HepG2 (cell line): ENCODE measurements at regions not wholly inside any gene's neighbourhood (a gene's known extent, or its start where the extent isn't known, plus 50 kb on each side); places are given as distances from the start of the nearest gene placed in this dataset.
A peak's percentile ranks its signal among the peaks of the same experiment; 100 is the strongest.

Source experiments
- ATAC-seq: fragments of 200-7000 bp; cut with Tn5 transposase; 3 replicates; pipeline ENCODE4 v1.9.1; 2020; ENCODE audit warnings: mild to moderate bottlenecking, moderate library complexity
- BruUV-seq: library from RNA; stranded (reverse); fragments of 400-500 nt; replicated peaks from 2 replicates; lab custom pipeline; 2021; lab: Mats Ljungman, UMichigan
- CTCF ChIA-PET: fragments of 300-600 bp; formaldehyde crosslinking; extraction: SDS; loops from one replicate; lab custom pipeline; 2021; ENCODE audit warnings: low total read pairs, inconsistent platforms, low intra/inter-chr PET ratio; lab: Yijun Ruan, JAX
- POLR2A ChIA-PET: fragments of 350-600 bp; sonication (Branson Sonifier 250); formaldehyde crosslinking; loops from one replicate; lab custom pipeline; 2020; ENCODE audit warnings: antibody characterized with exemption, inconsistent platforms; lab: Yijun Ruan, JAX
- DNase-seq: peaks from one replicate; pipeline ENCODE4 v3.0.0-alpha.2; 2015; ENCODE audit warnings: low spot score
- FAIRE-seq: peaks from 3 replicates; lab custom pipeline; 2011; peaks lifted over from hg19 to GRCh38; lab: Jason Lieb, UNC
- H2AFZ ChIP-seq: one replicate; pipeline ENCODE4 v1.6.1; 2011; ENCODE audit warnings: low read length, inconsistent platforms
- H3K27ac ChIP-seq: fragments of 300-600 bp; 3 replicates; pipeline ENCODE4 v1.8.0; 2011; ENCODE audit warnings: mixed run types, mild to moderate bottlenecking, mixed read lengths, low read length, inconsistent platforms; ENCODE audit not compliant: insufficient read depth; ENCODE audit errors: extremely low read length
- H3K27me3 ChIP-seq, 2 experiments: fragments of 200-600 bp in 1 of 2; 2 replicates in 1 of 2; 3 replicates in 1 of 2; pipeline versions ENCODE4 v1.6.0 to v1.8.0; 2011; ENCODE audit warnings: low read length in 2 of 2, mild to moderate bottlenecking in 2 of 2, moderate library complexity in 2 of 2, inconsistent platforms in 1 of 2; ENCODE audit not compliant: insufficient read depth in 2 of 2, control insufficient read depth in 1 of 2
- H3K36me3 ChIP-seq, 2 experiments: fragments of 200-600 bp in 1 of 2; replicated peaks in 1 of 2; 2 replicates in 1 of 2; 3 replicates in 1 of 2; pipeline versions ENCODE4 v1.5.1 to v1.8.0; 2011; ENCODE audit warnings: low read length in 2 of 2, inconsistent platforms in 1 of 2; ENCODE audit not compliant: insufficient read depth in 2 of 2, control insufficient read depth in 1 of 2
- H3K4me1 ChIP-seq: 2 replicates; pipeline ENCODE4 v1.5.1; 2012; ENCODE audit warnings: low read length, inconsistent platforms; ENCODE audit not compliant: insufficient read depth
- H3K4me2 ChIP-seq: 2 replicates; pipeline ENCODE4 v1.6.0; 2011; ENCODE audit warnings: low read depth, low read length, inconsistent platforms
- H3K4me3 ChIP-seq, 3 experiments: fragments of 200-600 bp in 1 of 3; sonication (generic), shearing (Covaris generic) in 1 of 3; replicated peaks in 1 of 3; 2 replicates each; pipeline ENCODE4 v1.5.1; 2011 to 2016; ENCODE audit warnings: low read length in 3 of 3, inconsistent platforms in 2 of 3, low read depth in 2 of 3, mild to moderate bottlenecking in 2 of 3, control low read depth in 1 of 3, mixed read lengths in 1 of 3; ENCODE audit not compliant: insufficient read depth in 1 of 3
- H3K79me2 ChIP-seq: one replicate; pipeline ENCODE4 v1.6.1; 2011; ENCODE audit warnings: low read length, inconsistent platforms; ENCODE audit not compliant: insufficient read depth
- H3K9ac ChIP-seq: 2 replicates; pipeline ENCODE4 v1.6.0; 2011; ENCODE audit warnings: mild to moderate bottlenecking, low read depth, low read length, inconsistent platforms; ENCODE audit not compliant: insufficient read depth
- H3K9me3 ChIP-seq: 2 replicates; pipeline ENCODE4 v1.5.1; 2012; ENCODE audit warnings: mild to moderate bottlenecking, low read length
- H4K20me1 ChIP-seq: 2 replicates; pipeline ENCODE4 v1.6.0; 2011; ENCODE audit warnings: inconsistent platforms, mild to moderate bottlenecking, low read length, moderate library complexity; ENCODE audit not compliant: insufficient read depth
- ARNT2 ChIP-seq: sonication (generic); formaldehyde crosslinking; IDR thresholded peaks from 2 replicates; pipeline ENCODE4 v1.8.0; 2022; ENCODE audit warnings: mild to moderate bottlenecking, low read depth, missing genetic modification reagents, moderate library complexity
- FOXM1 ChIP-seq: sonication (generic); formaldehyde crosslinking; IDR thresholded peaks from 2 replicates; pipeline ENCODE4 v1.5.0; 2020; ENCODE audit warnings: missing genetic modification reagents
- MAZ ChIP-seq, 2 experiments: sonication (generic) in 1 of 2; formaldehyde crosslinking in 1 of 2; IDR thresholded peaks; 2 replicates each; pipeline versions ENCODE4 v1.5.0 to v1.6.1; 2012 to 2020; ENCODE audit warnings: low read depth in 2 of 2, mild to moderate bottlenecking in 2 of 2, borderline replicate concordance in 1 of 2, improper control_type of control experiment in 1 of 2, low read length in 1 of 2, missing genetic modification reagents in 1 of 2, moderate library complexity in 1 of 2
- MTF2 ChIP-seq: sonication (generic); formaldehyde crosslinking; IDR thresholded peaks from 2 replicates; pipeline ENCODE4 v1.5.0; 2020; ENCODE audit warnings: missing genetic modification reagents, borderline replicate concordance
- RORA ChIP-seq: sonication (generic); formaldehyde crosslinking; IDR thresholded peaks from 2 replicates; pipeline ENCODE4 v1.5.0; 2020; ENCODE audit warnings: mild to moderate bottlenecking, missing genetic modification reagents, moderate library complexity
- SMC3 ChIP-seq: IDR thresholded peaks from 2 replicates; pipeline ENCODE4 v1.6.1; 2011; ENCODE audit warnings: low read length, improper control_type of control experiment
- STAG1 ChIP-seq: sonication (generic); formaldehyde crosslinking; IDR thresholded peaks from 2 replicates; pipeline ENCODE4 v1.4.0; 2020; ENCODE audit warnings: missing genetic modification reagents
- ZFAT ChIP-seq: sonication (generic); formaldehyde crosslinking; conservative IDR thresholded peaks from 2 replicates; pipeline ENCODE4 v1.8.1; 2023; ENCODE audit warnings: missing genetic modification reagents, inconsistent platforms
- ZNF121 ChIP-seq: sonication (generic); formaldehyde crosslinking; IDR thresholded peaks from 2 replicates; pipeline ENCODE4 v1.5.0; 2020; ENCODE audit warnings: mild to moderate bottlenecking, missing genetic modification reagents
- ZNF335 ChIP-seq: sonication (generic); formaldehyde crosslinking; IDR thresholded peaks from 2 replicates; pipeline ENCODE4 v1.4.0; 2020; ENCODE audit warnings: missing genetic modification reagents
- ZNF629 ChIP-seq: sonication (generic); formaldehyde crosslinking; conservative IDR thresholded peaks from 2 replicates; pipeline ENCODE4 v1.5.0; 2020; ENCODE audit warnings: missing genetic modification reagents
- WGBS: methylation state at CpG from one replicate; pipeline ENCODE4 v1.1.6; 2017; ENCODE audit warnings: low lambda C conversion rate; 5-methylcytosine and 5-hydroxymethylcytosine counted together
- in situ Hi-C: cut with HindIII; loops from 2 replicates; pipeline ENCODE4 v1.10.0; 2017; ENCODE audit warnings: low pct_unique_long_range_greater_than_20kb; ENCODE audit not compliant: extremely low pct_ligation_motif_present
- intact Hi-C: fragments of 100-400 bp; cut with micrococcal nuclease; formaldehyde crosslinking; loops from one replicate; pipeline ENCODE4 v1.10.0; 2022; ENCODE audit not compliant: unreplicated experiment
- TF ChIP-seq, protein P1 (sequence below): sonication (generic); formaldehyde crosslinking; IDR thresholded peaks from 2 replicates; pipeline ENCODE4 v1.4.0; 2020; ENCODE audit warnings: mild to moderate bottlenecking, missing genetic modification reagents
- TF ChIP-seq, protein P2 (sequence below): IDR thresholded peaks from 2 replicates; pipeline ENCODE4 v1.6.1; 2016; ENCODE audit warnings: mild to moderate bottlenecking
- TF ChIP-seq, protein P3 (sequence below): sonication (generic); formaldehyde crosslinking; IDR thresholded peaks from 2 replicates; pipeline ENCODE4 v1.4.0; 2020; ENCODE audit warnings: missing genetic modification reagents

DNA sequence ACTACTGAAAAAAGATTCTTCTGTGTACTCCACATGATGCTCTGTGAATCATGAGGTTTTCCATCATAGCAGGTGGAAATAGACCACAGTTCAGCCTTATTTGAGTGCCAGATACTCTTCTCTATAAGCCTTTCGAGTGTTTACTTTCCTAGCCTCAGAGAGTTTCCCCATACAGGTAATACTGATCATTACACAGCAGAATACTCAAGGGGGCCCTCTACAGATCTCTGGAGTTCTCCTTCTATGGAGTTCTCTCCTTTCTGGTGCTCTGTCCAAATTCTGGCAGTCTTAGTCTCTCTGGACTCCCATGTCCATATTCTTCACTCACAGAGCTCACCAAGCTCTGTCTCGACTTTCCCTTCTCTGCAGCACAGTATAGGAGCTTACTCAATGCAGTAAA lies 175.7 kb upstream of the CARD18 start:
- H3K4me2 ChIP-seq: no peak overlapping the region
- no peak for TF ChIP-seq ZNF121
- TF ChIP-seq STAG1 (CRISPR knock-in tag): peak; percentile 52
- TF ChIP-seq SMC3: peak; percentile 7; the same call in 1 of the 2 replicates
- TF ChIP-seq ARNT2 (CRISPR knock-in tag): no peak
- no peak for TF ChIP-seq ZNF629 (CRISPR knock-in tag)
- peak; percentile 90 for ATAC-seq
- in situ Hi-C loops: no loop called here
- ChIA-PET POLR2A (no interaction called here), CTCF (no interaction called here)
- H3K27me3 ChIP-seq: no peaks in the 10 kb centered on the region
- H3K36me3 ChIP-seq: no peaks in the 10 kb centered on the region
- WGBS: 2% methylated on average over 2 of the region's 2 CpGs
- no peaks in the 10 kb centered on the region for H3K79me2 ChIP-seq
- no peaks in the 10 kb centered on the region for H4K20me1 ChIP-seq
- FAIRE-seq: no peak
- H3K9ac ChIP-seq: no peak overlapping the region
- BruUV-seq: no TSS peak
- peak; percentile 15 for DNase-seq
- no peaks in the 10 kb centered on the region for H3K4me1 ChIP-seq
- H2AFZ ChIP-seq: no peak overlapping the region
- H3K4me3 ChIP-seq: no peak overlapping the region
- H3K9me3 ChIP-seq: no peaks in the 10 kb centered on the region
- intact Hi-C loops: loop anchor here (5.0 to 10.0 kb wide), 2 partner anchors 113 to 370 kb away; no protein-coding TSS in a partner anchor
- no peak overlapping the region for H3K27ac ChIP-seq

DNA sequence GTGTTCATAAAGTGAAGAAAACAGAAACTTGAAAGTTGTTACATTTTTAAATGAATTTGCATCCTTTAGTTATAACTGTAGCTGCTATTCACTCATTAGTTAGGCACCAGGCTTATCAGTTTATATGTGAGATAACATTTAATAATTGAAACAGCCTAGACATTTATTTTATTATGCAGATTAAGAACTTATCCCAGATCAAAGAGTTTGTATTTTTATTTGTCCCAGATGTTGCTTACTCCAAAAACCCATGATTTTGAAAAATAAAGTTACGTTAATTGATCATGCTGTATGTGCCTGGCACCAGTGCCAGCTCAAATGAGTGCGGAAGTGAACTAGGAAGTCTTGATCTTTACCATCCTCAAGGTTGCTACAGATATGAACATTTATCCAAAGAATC lies 172.7 kb upstream of the CARD18 start:
- intact Hi-C loops (loop anchor here (10.0 kb wide), 1 partner anchor 367 kb away; no protein-coding TSS in a partner anchor), in situ Hi-C loops (no loop called here)
- Histone ChIP-seq H3K9ac (no peak overlapping the region), H3K9me3 (no peaks in the 10 kb centered on the region), H2AFZ (no peak overlapping the region), H3K4me3 (no peak overlapping the region), H3K4me1 (no peaks in the 10 kb centered on the region), H3K4me2 (no peak overlapping the region), H3K79me2 (no peaks in the 10 kb centered on the region), H3K36me3 (no peaks in the 10 kb centered on the region), H4K20me1 (no peaks in the 10 kb centered on the region), H3K27ac (no peak overlapping the region), H3K27me3 (no peaks in the 10 kb centered on the region)
- ChIA-PET POLR2A (no interaction called here), CTCF (no interaction called here)
- FAIRE-seq (no peak), DNase-seq (no peak), ATAC-seq (no peak)
- 33% methylated on average over 2 of the region's 2 CpGs for WGBS
- no TSS peak for BruUV-seq
- TF ChIP-seq MTF2: no peak
- TF ChIP-seq, protein P1, sequence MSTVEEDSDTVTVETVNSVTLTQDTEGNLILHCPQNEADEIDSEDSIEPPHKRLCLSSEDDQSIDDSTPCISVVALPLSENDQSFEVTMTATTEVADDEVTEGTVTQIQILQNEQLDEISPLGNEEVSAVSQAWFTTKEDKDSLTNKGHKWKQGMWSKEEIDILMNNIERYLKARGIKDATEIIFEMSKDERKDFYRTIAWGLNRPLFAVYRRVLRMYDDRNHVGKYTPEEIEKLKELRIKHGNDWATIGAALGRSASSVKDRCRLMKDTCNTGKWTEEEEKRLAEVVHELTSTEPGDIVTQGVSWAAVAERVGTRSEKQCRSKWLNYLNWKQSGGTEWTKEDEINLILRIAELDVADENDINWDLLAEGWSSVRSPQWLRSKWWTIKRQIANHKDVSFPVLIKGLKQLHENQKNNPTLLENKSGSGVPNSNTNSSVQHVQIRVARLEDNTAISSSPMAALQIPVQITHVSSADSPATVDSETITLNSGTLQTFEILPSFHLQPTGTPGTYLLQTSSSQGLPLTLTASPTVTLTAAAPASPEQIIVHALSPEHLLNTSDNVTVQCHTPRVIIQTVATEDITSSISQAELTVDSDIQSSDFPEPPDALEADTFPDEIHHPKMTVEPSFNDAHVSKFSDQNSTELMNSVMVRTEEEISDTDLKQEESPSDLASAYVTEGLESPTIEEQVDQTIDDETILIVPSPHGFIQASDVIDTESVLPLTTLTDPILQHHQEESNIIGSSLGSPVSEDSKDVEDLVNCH (CRISPR knock-in tag): no peak
- no peak for TF ChIP-seq FOXM1 (CRISPR knock-in tag)
- TF ChIP-seq RORA (CRISPR knock-in tag): no peak
- TF ChIP-seq ZFAT (CRISPR knock-in tag): no peak
- TF ChIP-seq, protein P2, sequence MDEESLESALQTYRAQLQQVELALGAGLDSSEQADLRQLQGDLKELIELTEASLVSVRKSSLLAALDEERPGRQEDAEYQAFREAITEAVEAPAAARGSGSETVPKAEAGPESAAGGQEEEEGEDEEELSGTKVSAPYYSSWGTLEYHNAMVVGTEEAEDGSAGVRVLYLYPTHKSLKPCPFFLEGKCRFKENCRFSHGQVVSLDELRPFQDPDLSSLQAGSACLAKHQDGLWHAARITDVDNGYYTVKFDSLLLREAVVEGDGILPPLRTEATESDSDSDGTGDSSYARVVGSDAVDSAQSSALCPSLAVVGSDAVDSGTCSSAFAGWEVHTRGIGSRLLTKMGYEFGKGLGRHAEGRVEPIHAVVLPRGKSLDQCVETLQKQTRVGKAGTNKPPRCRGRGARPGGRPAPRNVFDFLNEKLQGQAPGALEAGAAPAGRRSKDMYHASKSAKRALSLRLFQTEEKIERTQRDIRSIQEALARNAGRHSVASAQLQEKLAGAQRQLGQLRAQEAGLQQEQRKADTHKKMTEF (CRISPR knock-in tag): no peak
- TF ChIP-seq, protein P3, sequence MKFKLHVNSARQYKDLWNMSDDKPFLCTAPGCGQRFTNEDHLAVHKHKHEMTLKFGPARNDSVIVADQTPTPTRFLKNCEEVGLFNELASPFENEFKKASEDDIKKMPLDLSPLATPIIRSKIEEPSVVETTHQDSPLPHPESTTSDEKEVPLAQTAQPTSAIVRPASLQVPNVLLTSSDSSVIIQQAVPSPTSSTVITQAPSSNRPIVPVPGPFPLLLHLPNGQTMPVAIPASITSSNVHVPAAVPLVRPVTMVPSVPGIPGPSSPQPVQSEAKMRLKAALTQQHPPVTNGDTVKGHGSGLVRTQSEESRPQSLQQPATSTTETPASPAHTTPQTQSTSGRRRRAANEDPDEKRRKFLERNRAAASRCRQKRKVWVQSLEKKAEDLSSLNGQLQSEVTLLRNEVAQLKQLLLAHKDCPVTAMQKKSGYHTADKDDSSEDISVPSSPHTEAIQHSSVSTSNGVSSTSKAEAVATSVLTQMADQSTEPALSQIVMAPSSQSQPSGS (CRISPR knock-in tag): no peak
- no peak for TF ChIP-seq MAZ (IDR thresholded peaks at IDR 0.05; ENCODE audit: borderline replicate concordance, low read depth, low read length)
- no peak for TF ChIP-seq MAZ (CRISPR knock-in tag; IDR thresholded peaks at IDR 0.05; ENCODE audit: low read depth)
- no peak for TF ChIP-seq ZNF335 (CRISPR knock-in tag)
